Ecto neural progenitor cell (in vitro differentiated cells): ENCODE measurements at regions not wholly inside any gene's neighbourhood (a gene's known extent, or its start where the extent isn't known, plus 50 kb on each side); places are given as distances from the start of the nearest gene placed in this dataset.

ENCODE experiments used
- DNase-seq: peaks from one replicate; pipeline ENCODE4 v3.0.0-alpha.2; 2018; ENCODE audit warnings: low spot score

DNA sequence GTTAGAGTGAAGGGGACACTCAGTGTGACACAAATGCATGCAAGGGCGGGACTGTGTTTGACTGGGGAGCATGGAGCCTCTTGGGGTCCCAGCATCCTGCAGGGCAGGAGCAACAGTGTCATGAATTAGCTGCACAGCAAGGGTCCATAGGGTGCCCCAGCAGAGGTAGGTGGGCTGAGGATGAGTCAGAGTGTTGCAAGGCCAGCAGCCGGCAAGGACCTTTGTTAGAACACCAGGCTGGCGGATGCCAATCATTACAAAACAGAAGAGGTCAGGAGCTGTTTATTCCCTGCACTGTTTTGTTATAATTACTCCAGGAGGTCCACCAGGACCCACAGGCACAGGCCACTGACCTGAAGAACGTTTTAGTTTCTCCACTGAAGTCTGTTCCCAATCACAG, 362.2 kb upstream of the DUSP10 start:
- DNase-seq, result no peak

DNA sequence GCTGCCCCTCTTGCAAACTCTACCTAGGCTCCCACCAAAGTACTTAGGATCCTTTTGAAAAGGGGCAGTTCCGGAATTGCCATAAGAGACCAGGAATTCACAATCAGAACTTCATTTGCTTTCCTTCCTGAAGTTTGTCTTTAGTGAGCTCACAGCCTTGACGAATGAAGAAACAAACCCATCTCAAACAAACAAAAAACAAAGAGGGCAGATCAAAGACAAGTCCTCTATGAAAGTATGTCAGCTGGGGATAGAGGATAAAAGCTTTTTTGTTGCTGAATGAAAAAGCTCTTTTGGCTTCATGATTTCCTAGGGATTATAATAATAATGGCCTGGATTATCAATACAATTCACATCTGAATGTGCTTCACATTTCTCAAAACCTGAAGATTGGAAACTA, 357.9 kb upstream of the DUSP10 start:
- no peak for DNase-seq

DNA sequence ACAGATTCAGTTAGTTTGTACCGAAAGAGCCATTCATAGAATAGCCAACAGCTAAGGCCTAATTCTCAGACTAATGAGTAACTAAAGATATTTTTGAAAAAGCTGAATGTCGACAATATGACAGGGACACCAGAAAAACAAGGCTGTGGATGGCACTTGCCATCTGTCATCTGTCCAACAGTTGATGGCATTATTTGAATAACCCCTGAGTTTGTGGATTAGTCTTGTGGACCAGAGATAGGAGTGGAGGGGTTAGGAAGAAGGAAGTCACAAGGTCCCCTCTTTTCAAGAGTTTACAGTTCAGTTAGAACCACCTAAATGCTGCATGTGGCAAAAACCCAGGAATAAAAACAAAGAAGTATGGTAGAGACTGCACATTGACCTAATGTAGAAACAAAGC, 356.5 kb upstream of the DUSP10 start:
- DNase-seq, result no peak

DNA sequence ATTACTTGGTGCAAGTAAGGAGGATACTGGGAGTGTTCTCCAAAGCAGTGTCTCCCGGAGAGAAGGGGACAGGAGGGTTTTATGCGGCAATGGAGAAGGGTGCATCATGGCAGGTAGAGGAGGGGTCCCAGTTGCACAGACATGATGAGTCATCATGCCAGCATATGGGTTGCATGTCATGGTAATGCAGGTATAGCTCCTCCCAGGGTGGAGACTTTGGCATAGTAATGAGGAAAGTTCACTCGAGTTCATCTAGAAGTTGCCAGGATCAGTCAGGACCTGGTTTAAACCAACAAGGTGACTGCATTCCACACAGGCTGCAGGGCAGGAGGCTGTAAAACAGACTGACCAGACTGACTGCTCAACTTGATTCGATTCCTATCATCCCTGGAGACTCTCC, 355.7 kb upstream of the DUSP10 start:
- DNase-seq, result no peak

DNA sequence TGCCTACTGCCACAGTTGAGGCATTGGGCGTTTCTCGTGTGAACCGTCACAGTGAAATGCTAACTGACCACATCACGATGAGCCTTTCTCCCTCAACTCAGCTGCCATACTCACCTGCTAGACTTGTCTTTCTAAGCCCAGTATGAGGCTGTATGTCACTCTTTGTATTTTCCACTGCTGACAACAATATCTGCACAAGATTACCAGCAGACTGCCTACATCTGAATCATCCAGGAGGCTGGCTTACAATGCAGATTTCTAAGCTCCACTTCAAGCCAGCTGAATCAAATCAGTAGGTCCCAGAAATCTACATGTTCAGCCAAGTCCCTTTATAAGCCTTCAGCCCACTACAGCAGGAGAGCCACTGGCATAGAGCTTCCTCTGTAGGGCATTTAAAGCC, 355.0 kb upstream of the DUSP10 start:
- no peak for DNase-seq

DNA sequence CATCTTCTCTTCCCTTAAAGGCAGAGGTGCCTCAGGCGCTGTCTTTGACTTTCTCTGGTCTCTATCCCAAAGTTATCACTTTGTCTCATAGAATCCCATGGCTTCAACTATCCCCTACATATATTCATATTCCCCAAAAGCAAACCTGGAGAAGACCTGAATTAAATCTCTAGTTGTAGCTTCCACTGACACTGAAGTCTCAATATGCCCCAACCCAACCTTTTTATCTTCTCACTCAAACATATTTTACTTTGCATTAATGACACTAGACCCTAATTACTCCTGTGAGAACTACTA, 354.5 kb upstream of the DUSP10 start:
- no peak for DNase-seq

DNA sequence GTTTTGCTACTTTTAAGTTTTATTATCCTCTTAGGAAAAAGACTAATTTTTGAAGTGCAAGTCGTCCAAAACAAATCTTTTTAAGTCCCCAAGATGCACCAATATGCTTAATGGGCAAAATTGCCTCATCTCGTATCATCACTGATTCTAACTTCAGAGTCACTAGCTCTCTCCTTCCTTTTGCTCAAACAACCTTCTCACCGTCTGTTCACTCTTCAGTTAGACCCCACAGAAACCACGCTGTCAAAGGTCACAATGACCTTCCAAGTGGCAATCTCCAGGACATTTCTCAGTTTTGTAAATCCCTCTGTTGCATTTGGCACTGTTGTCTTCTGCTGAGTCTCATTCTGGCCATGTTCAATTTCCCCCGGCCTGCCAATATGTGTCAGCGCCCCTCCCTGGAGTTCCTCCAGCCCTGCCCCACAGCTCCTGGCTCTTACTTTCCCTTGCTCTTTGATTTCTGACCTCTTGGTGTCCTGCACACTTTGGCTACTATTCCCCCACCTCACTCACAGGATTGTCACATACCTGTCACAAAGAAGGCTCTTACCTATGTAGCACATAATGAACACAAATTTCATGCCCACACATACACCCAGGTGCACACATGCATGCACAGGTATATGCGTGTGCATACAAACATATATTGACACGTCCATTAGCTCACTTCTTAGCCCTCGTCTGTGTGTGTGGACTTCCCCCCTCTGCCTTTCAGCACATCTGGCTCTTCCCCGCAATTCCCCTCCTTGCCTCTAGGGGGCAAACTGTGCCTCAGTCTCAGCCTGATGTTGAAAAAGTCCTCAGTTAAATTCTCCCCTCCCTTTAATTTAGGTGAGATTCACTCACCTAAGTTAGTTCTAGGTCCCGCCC, 354.0 kb upstream of the DUSP10 start:
- DNase-seq, result no peak

DNA sequence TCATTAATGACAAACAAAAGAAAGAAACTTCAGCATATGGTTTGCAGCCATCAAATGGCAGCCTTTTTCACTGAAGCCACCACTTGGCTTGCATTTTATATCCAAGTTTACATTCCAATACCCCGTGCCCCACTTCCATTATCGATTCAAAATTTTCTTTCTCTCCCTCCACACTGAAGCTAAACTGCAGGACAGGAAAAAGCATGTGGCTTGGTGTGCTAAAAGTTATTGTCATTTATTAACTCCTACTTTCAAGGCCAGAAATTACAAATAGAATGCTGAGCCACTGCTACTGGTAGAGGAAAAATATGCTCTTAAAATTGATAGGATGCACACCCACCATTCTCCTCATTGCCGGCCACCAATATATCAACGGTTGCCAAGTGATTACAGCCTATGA, 351.6 kb upstream of the DUSP10 start:
- no peak for DNase-seq

DNA sequence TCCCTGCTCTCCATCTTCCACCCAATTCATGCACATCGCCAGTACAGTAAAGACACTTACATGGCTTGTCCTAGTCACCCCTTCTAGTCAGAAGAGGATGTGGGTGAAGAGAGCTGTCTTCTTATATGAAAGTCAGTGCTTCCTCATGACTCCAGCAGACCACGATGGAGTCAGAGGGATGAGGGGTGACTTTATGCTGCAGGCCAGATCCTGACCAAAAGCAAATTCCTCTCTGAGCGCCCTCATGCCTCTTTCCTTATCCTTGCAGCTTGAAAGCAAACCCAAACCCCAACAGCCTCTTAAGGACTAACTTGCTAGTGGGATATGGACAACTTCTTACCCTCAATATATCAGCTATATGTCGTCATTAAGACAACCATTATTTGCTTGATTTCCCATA, 348.2 kb upstream of the DUSP10 start:
- no peak for DNase-seq

DNA sequence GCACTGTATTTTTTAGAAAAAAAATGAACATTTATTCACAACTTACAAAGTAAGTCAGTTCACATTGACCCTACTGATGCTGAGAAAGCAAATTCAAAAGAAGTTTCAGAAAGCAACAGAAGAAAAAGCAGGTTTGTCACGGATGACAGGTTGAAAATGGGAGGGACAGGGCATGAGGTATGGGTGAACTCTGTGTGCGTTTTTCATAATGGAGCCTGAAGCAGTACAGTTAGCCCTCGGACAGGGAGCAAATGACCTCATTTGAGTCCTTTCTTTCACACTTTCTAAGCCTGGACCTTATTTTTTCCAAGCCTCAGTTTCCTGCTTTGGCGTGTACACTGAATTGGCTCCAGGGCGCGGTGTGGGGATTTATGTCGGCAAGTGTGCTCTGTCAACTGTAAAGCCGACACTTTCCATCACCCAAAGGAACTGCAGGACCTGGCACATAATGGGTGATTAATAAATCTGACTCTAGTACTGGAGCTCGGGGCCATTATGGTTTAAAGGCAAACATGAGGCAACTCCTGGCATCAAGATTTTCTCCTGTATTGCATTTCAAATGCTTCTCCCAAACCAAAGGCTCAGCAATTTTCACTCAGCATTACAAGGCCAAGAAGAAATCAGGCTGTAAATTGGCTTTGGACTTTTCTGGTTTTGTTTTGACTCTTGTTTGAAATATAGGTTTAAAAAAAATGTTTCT, 345.5 kb upstream of the DUSP10 start:
- no peak for DNase-seq

DNA sequence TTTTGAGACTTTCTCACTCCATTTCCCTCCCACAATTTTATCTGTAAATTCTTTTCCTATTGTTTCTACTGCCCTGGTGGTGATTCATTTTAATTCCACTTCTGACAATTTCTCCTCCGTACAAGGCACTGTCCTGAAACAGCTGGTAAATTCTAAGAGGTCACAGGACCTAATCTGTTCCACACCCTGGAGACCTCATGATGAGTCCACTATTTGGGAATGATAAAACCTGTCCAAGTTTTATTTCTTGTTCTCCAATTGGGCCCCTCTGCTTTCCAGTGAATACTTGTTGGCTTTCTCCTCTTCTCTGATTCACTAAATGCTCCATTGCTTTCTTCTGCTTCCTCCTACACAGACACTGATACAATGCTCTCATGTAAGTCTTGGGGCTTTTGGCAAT, 343.1 kb upstream of the DUSP10 start:
- no peak for DNase-seq

DNA sequence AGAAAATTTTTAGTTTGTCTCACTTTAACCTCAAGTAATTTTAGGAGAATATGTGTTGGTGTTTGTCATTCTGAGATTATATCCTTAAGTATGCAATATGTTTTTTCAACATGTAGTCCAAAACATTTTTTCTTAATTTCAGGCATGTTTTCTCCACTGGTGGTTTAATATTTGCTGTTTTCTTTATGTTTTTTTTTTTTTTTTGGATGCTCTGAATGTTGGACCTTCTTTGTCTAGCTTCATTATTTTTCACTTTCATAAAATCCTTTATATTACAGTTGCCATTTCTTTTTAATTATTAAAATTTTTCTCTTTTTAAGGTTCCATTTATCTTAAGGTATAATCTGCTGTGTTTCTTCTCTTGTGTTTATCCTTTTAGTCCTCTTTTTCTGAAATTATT, 342.2 kb upstream of the DUSP10 start:
- DNase-seq, result no peak

DNA sequence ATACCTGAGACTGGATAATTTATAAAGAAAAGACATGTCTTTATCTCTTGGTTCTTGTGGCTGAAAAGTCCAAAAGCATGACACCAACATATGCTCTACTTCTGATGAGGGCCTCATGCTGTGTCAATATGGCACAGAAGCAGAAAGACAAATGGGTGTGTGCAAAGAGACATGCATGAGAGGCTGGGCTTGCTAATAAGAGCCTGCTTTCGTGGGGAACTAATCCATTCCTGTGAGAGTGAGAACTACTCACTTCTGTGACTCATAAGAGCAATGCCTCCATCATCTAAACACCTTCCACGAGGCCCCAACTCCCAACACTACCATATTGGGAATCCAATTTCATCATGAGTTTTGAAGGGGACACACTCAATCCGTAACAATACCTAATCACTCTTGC, 340.0 kb upstream of the DUSP10 start:
- no peak for DNase-seq

DNA sequence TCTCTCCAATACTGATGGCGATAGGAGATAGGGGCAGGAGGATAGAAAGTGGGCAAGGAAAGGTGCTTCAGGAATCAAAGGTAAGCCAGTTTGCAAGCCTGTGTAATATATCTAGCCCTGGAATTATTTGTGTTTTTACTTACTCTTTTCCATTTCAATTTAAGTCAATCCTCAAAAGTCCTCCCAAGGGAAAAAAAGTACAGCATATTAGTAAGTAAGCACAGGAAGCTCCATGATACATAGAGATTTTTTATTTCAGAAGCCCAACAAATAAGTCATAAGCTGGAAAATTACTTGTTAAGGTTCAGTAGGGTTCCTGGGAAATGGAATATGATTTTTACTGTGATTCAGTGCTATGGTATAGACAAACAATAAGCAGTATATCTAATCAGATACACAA, 337.7 kb upstream of the DUSP10 start:
- DNase-seq, result no peak

DNA sequence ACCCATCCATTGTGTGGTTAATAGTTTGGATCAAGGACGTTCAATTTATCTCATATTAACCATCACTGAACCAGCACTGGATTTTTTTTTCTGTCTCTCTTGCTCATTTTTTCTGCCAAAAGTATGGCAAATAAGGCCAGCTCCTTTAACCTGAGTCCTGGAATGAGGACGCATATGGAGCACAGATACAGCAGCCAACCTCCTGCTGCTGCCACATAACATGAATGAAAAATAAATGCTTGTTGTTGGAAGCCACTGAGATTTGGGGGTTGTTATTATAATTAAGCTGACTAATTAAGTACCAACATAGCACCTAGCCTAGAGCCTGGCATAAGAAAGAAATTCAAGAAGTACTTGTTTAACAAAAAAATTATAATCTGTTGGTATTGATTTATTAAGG, 335.3 kb upstream of the DUSP10 start:
- no peak for DNase-seq

DNA sequence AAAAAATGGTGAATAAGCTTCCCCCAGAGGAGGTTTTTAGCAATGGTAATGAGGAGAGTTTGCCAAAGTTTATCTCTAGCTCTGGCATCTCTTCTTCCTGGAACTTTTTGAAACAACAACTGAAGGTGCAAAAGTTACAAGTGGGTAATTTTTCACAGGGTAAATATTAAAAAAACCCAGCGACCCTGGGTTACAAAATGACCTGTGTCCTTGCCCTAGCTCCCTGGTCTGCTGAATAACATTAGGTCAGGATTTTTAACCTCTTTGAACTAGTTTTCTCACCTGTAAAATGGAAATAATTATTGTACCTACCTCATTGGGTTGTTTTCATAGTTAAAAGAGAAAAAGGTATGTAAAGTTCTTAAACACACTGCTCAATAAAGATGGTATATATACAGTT, 332.4 kb upstream of the DUSP10 start:
- DNase-seq, result no peak

DNA sequence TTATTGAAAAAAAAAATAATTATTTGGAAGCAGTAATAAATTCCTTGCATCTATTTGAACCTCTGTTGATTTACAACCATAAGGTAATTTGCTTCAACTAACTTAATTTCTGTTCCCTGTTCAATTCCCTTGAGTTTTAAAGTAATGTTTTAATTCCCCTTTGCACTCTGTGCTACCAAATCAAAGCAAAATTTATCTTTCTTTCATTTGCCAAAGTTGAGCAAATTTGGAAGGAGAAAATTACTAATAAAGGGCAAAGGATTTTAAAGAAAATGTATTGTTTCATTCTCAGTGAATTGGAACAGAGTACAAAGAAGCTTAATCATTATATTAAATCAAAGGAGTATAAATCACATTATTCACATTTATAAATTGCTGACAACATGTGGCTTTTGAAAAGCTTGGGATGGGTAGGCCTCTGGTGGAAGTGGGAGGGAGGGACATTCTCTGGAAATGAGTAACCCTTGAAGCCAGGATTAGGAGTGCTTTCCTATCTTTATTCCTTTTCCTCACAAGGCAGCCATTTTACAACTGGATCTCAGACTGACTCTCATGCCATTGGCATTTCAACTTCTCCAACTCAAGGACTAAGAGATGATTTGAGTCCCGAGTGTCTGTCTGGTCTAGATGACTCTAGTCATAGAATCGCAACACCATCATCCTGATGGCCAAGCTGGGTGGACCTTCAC, 331.6 kb upstream of the DUSP10 start:
- DNase-seq, result no peak

DNA sequence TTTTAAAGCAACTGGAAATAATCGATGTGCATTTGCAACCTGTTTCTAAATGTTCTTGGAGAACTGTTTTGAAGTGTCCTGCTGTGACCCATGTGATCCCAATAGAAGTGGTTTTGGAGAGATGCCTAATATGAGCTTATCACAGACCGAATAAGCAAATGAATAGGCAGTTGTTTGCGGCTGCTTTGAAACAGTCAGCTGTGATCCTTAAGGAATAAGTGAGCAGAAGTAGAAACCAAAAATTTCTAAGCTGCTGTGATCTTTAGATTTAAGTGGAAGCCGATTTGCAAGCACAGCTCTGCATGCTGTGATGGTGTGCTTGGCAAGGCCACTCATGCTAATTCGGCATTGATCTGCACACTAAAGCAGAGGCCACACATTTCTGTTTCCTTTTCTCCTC, 329.5 kb upstream of the DUSP10 start:
- no peak for DNase-seq

DNA sequence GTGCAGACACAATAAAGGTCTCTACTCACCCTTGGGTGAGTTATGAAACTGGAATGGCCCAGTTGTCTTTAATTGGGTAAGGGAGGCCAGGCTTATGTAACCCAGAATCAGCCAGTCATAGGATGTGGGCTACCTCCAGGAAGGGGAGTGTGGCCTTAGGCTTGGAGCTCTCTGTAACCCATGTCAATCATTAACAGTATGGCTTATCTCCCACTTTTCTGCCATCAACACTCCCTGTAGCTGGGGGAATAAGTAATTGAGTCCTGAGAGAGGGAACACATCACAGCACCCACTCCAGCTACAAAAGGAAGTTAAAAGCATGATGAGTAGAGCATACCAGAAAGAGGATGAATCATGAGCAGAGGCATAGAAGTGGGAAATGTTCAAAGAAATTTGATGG, 327.0 kb upstream of the DUSP10 start:
- DNase-seq, result no peak

DNA sequence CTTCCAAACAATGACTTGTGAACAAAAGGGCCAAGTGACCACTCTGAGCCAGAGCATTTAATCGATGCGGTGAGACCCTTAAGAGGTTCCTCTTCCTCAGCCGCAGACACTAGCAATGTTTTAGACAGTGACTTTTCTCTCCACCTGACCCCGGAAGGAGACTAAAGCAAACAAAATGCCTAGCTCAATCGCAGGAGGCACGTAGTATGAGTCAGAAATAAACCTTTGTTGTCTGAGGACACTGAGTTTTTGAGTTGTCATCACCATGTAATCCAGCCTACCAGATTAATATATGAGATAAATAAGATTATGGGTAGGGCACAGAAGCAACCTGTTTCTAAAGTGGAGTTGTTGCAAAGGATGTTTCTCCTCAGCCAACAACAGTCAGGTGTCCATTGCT, 326.2 kb upstream of the DUSP10 start:
- no peak for DNase-seq

DNA sequence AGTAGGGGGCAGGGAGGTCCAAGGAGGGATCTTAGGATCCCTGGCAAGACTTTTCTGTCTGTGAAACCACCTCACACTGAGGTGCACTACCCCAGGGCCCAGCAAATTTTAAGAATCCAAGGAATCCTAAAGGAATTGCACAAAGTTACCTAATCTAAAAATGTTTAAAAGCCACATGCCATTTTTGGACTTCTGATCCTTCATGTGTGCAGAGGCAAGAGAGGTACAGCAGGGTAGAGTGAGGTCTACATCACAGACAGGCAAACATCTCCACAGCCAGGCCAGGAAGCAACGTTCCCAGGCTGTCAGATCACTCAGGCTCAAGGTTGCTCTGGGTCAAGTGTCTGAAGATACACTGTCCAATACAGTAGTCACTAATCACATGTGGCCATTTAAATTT, 324.6 kb upstream of the DUSP10 start:
- DNase-seq, result no peak

DNA sequence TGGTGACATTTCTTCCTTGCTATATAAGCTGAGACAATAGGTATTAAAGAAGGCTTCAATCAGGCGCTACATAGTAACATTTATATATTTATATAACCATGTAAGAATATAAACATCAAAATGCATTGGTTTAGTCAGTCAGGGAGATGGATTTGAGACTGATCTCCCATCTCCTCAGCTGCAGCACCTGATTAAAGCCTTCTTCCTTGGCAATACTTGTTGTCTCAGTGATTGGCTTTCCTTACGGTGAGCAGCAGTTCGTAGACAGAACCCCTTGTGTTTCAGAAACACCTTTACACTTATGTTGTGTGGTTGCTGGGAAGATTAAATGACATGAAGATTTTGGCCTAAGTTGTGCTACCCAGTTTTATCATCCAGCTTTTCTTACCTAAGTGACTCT, 323.3 kb upstream of the DUSP10 start:
- DNase-seq, result no peak

DNA sequence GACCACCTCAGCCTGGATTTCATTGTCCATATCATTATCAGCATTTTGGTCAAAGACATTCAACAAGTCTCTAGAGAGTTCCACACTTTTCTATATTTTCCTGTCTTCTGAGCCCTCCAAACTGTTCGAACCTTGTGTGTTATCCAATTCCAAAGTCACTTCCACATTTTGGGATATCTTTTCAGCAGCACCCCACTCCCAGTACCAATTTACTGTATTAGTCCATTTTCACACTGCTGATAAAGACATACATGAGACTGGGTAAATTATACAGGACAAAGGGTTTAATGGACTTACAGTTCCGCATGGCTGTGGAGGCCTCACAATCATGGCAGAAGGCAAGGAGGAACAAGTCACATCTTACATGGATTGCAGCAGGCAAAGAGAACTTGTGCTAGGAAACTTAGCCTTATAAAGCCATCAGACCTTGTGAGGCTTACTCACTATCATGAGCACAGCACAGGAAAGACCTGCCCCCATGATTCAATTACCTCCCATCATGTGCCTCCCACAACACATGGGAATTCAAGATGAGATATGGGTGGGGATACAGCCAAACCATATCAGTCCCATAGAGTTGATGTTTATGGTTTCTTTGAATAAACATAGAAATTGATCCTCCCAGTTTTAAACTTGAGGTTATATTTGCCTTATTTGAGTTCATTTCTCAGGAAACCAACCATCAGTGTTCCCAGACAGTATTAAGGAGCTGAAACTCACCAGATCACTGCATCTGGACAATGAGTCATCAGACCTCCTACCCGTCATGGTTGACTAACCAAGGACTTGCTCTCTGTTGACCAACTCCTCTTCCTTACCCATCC, 322.7 kb upstream of the DUSP10 start:
- no peak for DNase-seq
